PC-9 (cell line): ENCODE measurements at regions not wholly inside any gene's neighbourhood (a gene's known extent, or its start where the extent isn't known, plus 50 kb on each side); places are given as distances from the start of the nearest gene placed in this dataset.
A peak's percentile ranks its signal among the peaks of the same experiment; 100 is the strongest.
"Not testable (repeated sequence)": the region's sequence is repeated elsewhere in the genome, so short reads cannot be mapped to it uniquely, and the experiment has no call there.

Experiments used
- BruUV-seq: library from RNA; stranded (reverse); fragments of 400-500 nt; replicated peaks from 2 replicates; lab custom pipeline; 2021; lab: Mats Ljungman, UMichigan
- CTCF ChIA-PET: fragments of 300-600 bp; sonication (Branson Sonifier 250); formaldehyde crosslinking; loops from one replicate; lab custom pipeline; 2022; ENCODE audit warnings: antibody characterized with exemption; lab: Charles Lee
- POLR2A ChIA-PET: fragments of 300-600 bp; sonication (Branson Sonifier 250); formaldehyde crosslinking; loops from one replicate; lab custom pipeline; 2022; ENCODE audit warnings: antibody characterized with exemption; ENCODE audit not compliant: unreplicated experiment; lab: Charles Lee
- DNase-seq, 2 experiments: peaks; one replicate each; pipeline versions ENCODE4 v3.0.0 to v3.0.0-alpha.2; 2015 to 2022; ENCODE audit warnings: mixed read lengths in 1 of 2
- H2AFZ ChIP-seq: fragments of 200-600 bp; sonication (generic); 2 replicates; pipeline ENCODE4 v1.8.1; 2017; ENCODE audit warnings: antibody characterized with exemption
- H3F3A ChIP-seq: fragments of 200-600 bp; sonication (generic); 2 replicates; pipeline ENCODE4 v1.8.1; 2017; ENCODE audit warnings: antibody characterized with exemption, mild to moderate bottlenecking, low read depth; ENCODE audit not compliant: insufficient read depth
- H3K27ac ChIP-seq: fragments of 200-600 bp; sonication (generic); 2 replicates; pipeline ENCODE4 v1.6.1; 2016; ENCODE audit warnings: mixed run types
- H3K27me3 ChIP-seq: fragments of 200-600 bp; sonication (generic); 2 replicates; pipeline ENCODE4 v1.6.1; 2016; ENCODE audit warnings: low read depth, mixed run types; ENCODE audit not compliant: insufficient read depth
- H3K36me3 ChIP-seq: fragments of 200-600 bp; sonication (generic); 2 replicates; pipeline ENCODE4 v1.6.1; 2016; ENCODE audit warnings: low read depth, mixed run types
- H3K4me1 ChIP-seq: fragments of 200-600 bp; sonication (generic); replicated peaks from 2 replicates; pipeline ENCODE4 v1.6.1; 2016; ENCODE audit warnings: mixed run types; ENCODE audit not compliant: insufficient read depth
- H3K4me2 ChIP-seq: fragments of 200-600 bp; sonication (generic); 2 replicates; pipeline ENCODE4 v1.6.1; 2017; ENCODE audit warnings: mixed run types
- H3K4me3 ChIP-seq: fragments of 200-600 bp; sonication (generic); 2 replicates; pipeline ENCODE4 v1.6.1; 2016; ENCODE audit warnings: mixed run types
- H3K79me2 ChIP-seq: fragments of 200-600 bp; sonication (generic); 2 replicates; pipeline ENCODE4 v1.6.1; 2017; ENCODE audit warnings: low read depth, mixed run types
- H3K9me2 ChIP-seq: fragments of 200-600 bp; sonication (generic); 2 replicates; pipeline ENCODE4 v1.8.1; 2017; ENCODE audit warnings: mild to moderate bottlenecking; ENCODE audit not compliant: insufficient read depth
- H3K9me3 ChIP-seq: fragments of 200-600 bp; sonication (generic); 2 replicates; pipeline ENCODE4 v1.8.1; 2016; ENCODE audit warnings: low read depth; ENCODE audit not compliant: insufficient read depth
- H4K20me1 ChIP-seq: fragments of 200-600 bp; sonication (generic); 2 replicates; pipeline ENCODE4 v1.8.1; 2017; ENCODE audit not compliant: insufficient read depth
- CTCF ChIP-seq: fragments of 200-600 bp; sonication (generic); conservative IDR thresholded peaks from 2 replicates; pipeline ENCODE4 v1.6.1; 2017; ENCODE audit warnings: mixed run types, antibody characterized with exemption, mild to moderate bottlenecking, moderate library complexity
- EZH2 ChIP-seq: fragments of 200-600 bp; sonication (generic); IDR thresholded peaks from 2 replicates; pipeline ENCODE4 v1.8.0; 2017; ENCODE audit warnings: antibody characterized with exemption, low read depth
- intact Hi-C: fragments of 100-400 bp; cut with micrococcal nuclease; formaldehyde crosslinking; loops from one replicate; pipeline ENCODE4 v1.10.0; 2022; ENCODE audit not compliant: unreplicated experiment

- H3K9me3 ChIP-seq: no peaks in the 10 kb centered on the region
- TF ChIP-seq CTCF: no peak
- no peak for TF ChIP-seq EZH2
- POLR2A ChIA-PET: no interaction called here
- CTCF ChIA-PET: no interaction called here
- H3K36me3 ChIP-seq: no peaks in the 10 kb centered on the region
- H3K27me3 ChIP-seq: no peaks in the 10 kb centered on the region
- BruUV-seq: no TSS peak
- peak overlapping the region; percentile 9; the same call in 1 of the 2 replicates for H2AFZ ChIP-seq
- no peaks in the 10 kb centered on the region for H3K79me2 ChIP-seq
- no peak overlapping the region for H3K27ac ChIP-seq
- intact Hi-C loops: no loop called here
- H3F3A ChIP-seq: no peaks in the 10 kb centered on the region
- no peaks in the 10 kb centered on the region for H4K20me1 ChIP-seq
- H3K9me2 ChIP-seq: no peaks in the 10 kb centered on the region
- H3K4me2 ChIP-seq: no peak overlapping the region
- no peak overlapping the region for H3K4me3 ChIP-seq
- DNase-seq: no peak
- H3K4me1 ChIP-seq: no peaks in the 10 kb centered on the region
Measured at GRCh38 chr6:98384801-98385200, 449.6 kb upstream of the POU3F2 start.

- no peak for DNase-seq
- no peaks in the 10 kb centered on the region for H3F3A ChIP-seq
- intact Hi-C loops: no loop called here
- CTCF ChIA-PET: no interaction called here
- no peaks in the 10 kb centered on the region for H3K9me2 ChIP-seq
- no TSS peak for BruUV-seq
- H3K27me3 ChIP-seq: no peaks in the 10 kb centered on the region
- H3K9me3 ChIP-seq: no peaks in the 10 kb centered on the region
- no peaks in the 10 kb centered on the region for H3K4me1 ChIP-seq
- no peak for TF ChIP-seq EZH2
- TF ChIP-seq CTCF: no peak
- H3K36me3 ChIP-seq: no peaks in the 10 kb centered on the region
- no peaks in the 10 kb centered on the region for H3K79me2 ChIP-seq
- no peak overlapping the region for H2AFZ ChIP-seq
- H3K4me2 ChIP-seq: no peak overlapping the region
- H3K27ac ChIP-seq: no peak overlapping the region
- POLR2A ChIA-PET: no interaction called here
- no peak overlapping the region for H3K4me3 ChIP-seq
- no peaks in the 10 kb centered on the region; the same call in 1 of the 2 replicates for H4K20me1 ChIP-seq
Measured at GRCh38 chr6:98395610-98396166, 438.7 kb upstream of the POU3F2 start.

GRCh38 chr6:98416027-98416426 lies 418.3 kb upstream of the POU3F2 start:
- no peaks in the 10 kb centered on the region for H3K9me2 ChIP-seq
- no peak overlapping the region for H3K27ac ChIP-seq
- H3K4me2 ChIP-seq: peak overlapping the region; percentile 66
- peak overlapping the region; percentile 59; the same call in 1 of the 2 replicates for H3K4me3 ChIP-seq
- H3K36me3 ChIP-seq: no peaks in the 10 kb centered on the region
- no peaks in the 10 kb centered on the region for H3F3A ChIP-seq
- no peaks in the 10 kb centered on the region for H3K27me3 ChIP-seq
- TF ChIP-seq CTCF: no peak
- TF ChIP-seq EZH2: no peak
- H3K79me2 ChIP-seq: no peaks in the 10 kb centered on the region
- intact Hi-C loops: no loop called here
- ChIA-PET CTCF (no interaction called here), POLR2A (no interaction called here)
- 0 out of 2 replicates have a peak, but pooled peaks cover 4% of the 10 kb centered on the region for H3K4me1 ChIP-seq
- peak overlapping the region; percentile 83 for H2AFZ ChIP-seq
- no TSS peak for BruUV-seq
- DNase-seq: no peak
- 0 out of 2 replicates have a peak, but pooled peaks cover 3% of the 10 kb centered on the region for H3K9me3 ChIP-seq
- H4K20me1 ChIP-seq: no peaks in the 10 kb centered on the region

- H3K79me2 ChIP-seq, H4K20me1 ChIP-seq, H3F3A ChIP-seq, CTCF ChIA-PET, intact Hi-C loops, H3K36me3 ChIP-seq, H3K27ac ChIP-seq, H3K27me3 ChIP-seq, POLR2A ChIA-PET, H3K9me2 ChIP-seq, H3K9me3 ChIP-seq, H3K4me1 ChIP-seq, BruUV-seq: not testable (repeated sequence)
- Histone ChIP-seq H2AFZ (peak overlapping the region; percentile 83), H3K4me3 (peak overlapping the region; percentile 59), H3K4me2 (peak overlapping the region; percentile 66)
- peak in 1 of 2 experiments; percentile 23 for DNase-seq
Measured at GRCh38 chr6:98416497-98417158, 417.7 kb upstream of the POU3F2 start.
